MM.1S (cell line): ENCODE measurements at regions not wholly inside any gene's neighbourhood (a gene's known extent, or its start where the extent isn't known, plus 50 kb on each side); places are given as distances from the start of the nearest gene placed in this dataset.

Source experiments
- EZH2 ChIP-seq: fragments of 300-600 bp; sonication (generic); optimal IDR thresholded peaks from 2 replicates; pipeline ENCODE3; 2017; ENCODE audit warnings: low read depth, mild to moderate bottlenecking, antibody characterized with exemption, low read length, mixed read lengths
- TF ChIP-seq, protein P1 (sequence below): fragments of 300-600 bp; sonication (generic); IDR thresholded peaks from 2 replicates; pipeline ENCODE4 v1.5.1; 2016; ENCODE audit warnings: antibody characterized with exemption, low read length, mixed read lengths

DNA sequence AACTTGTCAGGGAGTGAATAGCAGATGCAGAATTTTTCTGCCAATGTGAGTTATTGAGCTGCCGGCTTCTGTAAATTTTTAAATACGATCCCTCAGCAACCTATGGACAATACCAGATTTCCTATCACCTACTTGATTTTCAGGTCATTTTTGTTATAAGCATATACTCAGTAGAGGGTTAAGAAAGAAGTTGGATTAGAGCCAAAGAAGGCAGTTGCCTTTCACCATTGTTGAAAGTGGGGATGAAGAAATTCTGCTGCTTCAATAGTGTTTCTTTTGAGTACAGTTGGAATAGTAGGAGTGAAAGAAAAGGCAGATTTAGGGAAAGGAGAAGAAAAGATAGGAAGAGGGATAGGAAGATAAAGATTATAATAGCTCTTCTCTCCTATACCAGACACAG, 197.1 kb downstream of the ATP23 start:
- TF ChIP-seq, protein P1, sequence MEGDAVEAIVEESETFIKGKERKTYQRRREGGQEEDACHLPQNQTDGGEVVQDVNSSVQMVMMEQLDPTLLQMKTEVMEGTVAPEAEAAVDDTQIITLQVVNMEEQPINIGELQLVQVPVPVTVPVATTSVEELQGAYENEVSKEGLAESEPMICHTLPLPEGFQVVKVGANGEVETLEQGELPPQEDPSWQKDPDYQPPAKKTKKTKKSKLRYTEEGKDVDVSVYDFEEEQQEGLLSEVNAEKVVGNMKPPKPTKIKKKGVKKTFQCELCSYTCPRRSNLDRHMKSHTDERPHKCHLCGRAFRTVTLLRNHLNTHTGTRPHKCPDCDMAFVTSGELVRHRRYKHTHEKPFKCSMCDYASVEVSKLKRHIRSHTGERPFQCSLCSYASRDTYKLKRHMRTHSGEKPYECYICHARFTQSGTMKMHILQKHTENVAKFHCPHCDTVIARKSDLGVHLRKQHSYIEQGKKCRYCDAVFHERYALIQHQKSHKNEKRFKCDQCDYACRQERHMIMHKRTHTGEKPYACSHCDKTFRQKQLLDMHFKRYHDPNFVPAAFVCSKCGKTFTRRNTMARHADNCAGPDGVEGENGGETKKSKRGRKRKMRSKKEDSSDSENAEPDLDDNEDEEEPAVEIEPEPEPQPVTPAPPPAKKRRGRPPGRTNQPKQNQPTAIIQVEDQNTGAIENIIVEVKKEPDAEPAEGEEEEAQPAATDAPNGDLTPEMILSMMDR: no peak
- no peak for TF ChIP-seq EZH2
